ENCODE measurements at regions not wholly inside any gene's neighbourhood (a gene's known extent, or its start where the extent isn't known, plus 50 kb on each side); places are given as distances from the start of the nearest gene placed in this dataset.

GRCh38 chr4:4808086-4808485 lies 51.4 kb upstream of the MSX1 start:
- DNase-seq = no peak

- DNase-seq = no peak
Observed at GRCh38 chr4:4805887-4806286, 53.6 kb upstream of the MSX1 start.

- DNase-seq = no peak
Observed at GRCh38 chr4:4803912-4804296, 55.6 kb upstream of the MSX1 start.

- no peak for DNase-seq
Observed at GRCh38 chr4:4803216-4803911, 56.1 kb upstream of the MSX1 start.

- DNase-seq = no peak
Observed at GRCh38 chr4:4800646-4801408, 58.6 kb upstream of the MSX1 start.

- DNase-seq = no peak
Observed at GRCh38 chr4:4794421-4794820, 65.0 kb upstream of the MSX1 start.

- no peak for DNase-seq
Observed at GRCh38 chr4:4792466-4792865, 67.0 kb upstream of the MSX1 start.

GRCh38 chr4:4791299-4792111 lies 68.0 kb upstream of the MSX1 start:
- DNase-seq = peak in 35 of 51 donors; percentile 4 to 70 (median 46)

- DNase-seq = no peak
Observed at GRCh38 chr4:4789462-4789861, 70.0 kb upstream of the MSX1 start.

GRCh38 chr4:4788573-4788972 lies 70.9 kb upstream of the MSX1 start:
- DNase-seq = no peak

GRCh38 chr4:4787421-4787820 lies 72.0 kb upstream of the MSX1 start:
- no peak for DNase-seq

- DNase-seq = no peak
Observed at GRCh38 chr4:4784379-4784778, 75.1 kb upstream of the MSX1 start.

- DNase-seq = no peak
Observed at GRCh38 chr4:4783847-4784246, 75.6 kb upstream of the MSX1 start.

- no peak for DNase-seq
Observed at GRCh38 chr4:4782969-4783368, 76.5 kb upstream of the MSX1 start.

- no peak for DNase-seq
Observed at GRCh38 chr4:4781936-4782707, 77.3 kb upstream of the MSX1 start.

GRCh38 chr4:4780729-4781244 lies 78.7 kb upstream of the MSX1 start:
- peak in 1 of 51 donors; percentile 19 for DNase-seq

- no peak for DNase-seq
Observed at GRCh38 chr4:4779486-4779885, 80.0 kb upstream of the MSX1 start.

GRCh38 chr4:4779054-4779453 lies 80.4 kb upstream of the MSX1 start:
- no peak for DNase-seq

GRCh38 chr4:4778554-4778953 lies 80.9 kb upstream of the MSX1 start:
- no peak for DNase-seq

GRCh38 chr4:4776934-4777333 lies 82.5 kb upstream of the MSX1 start:
- no peak for DNase-seq

GRCh38 chr4:4776335-4776734 lies 83.1 kb upstream of the MSX1 start:
- DNase-seq = no peak

Data from hypothalamus (tissue), 51 donors.